ENCODE measurements at regions not wholly inside any gene's neighbourhood (a gene's known extent, or its start where the extent isn't known, plus 50 kb on each side); places are given as distances from the start of the nearest gene placed in this dataset.

- Histone ChIP-seq H2AK5ac (ENCODE audit: low read length, severe bottlenecking) (no peak overlapping the region), H3K9ac (ENCODE audit: low read length) (no peak overlapping the region), H4K8ac (ENCODE audit: low read length) (no peak overlapping the region), H4K91ac (ENCODE audit: low read length) (no peak overlapping the region), H3K27ac (ENCODE audit: low read length, poor library complexity, severe bottlenecking) (no peak overlapping the region), H3K4me1 (ENCODE audit: control insufficient read depth, insufficient read depth, low read depth, low read length) (no peaks in the 10 kb centered on the region), H2AFZ (ENCODE audit: low read depth, low read length) (no peak overlapping the region), H3K36me3 (ENCODE audit: control insufficient read depth in 1 of 2, insufficient read depth in 2 of 2, low read depth in 1 of 2, low read length in 2 of 2) (no peaks in the 10 kb centered on the region), H3K23ac (ENCODE audit: low read length in 2 of 2) (no peak overlapping the region), H3K14ac (ENCODE audit: low read length in 2 of 2) (no peak overlapping the region), H3K4ac (ENCODE audit: low read depth in 1 of 2, low read length in 2 of 2) (no peak overlapping the region), H3K79me1 (replicated peaks; ENCODE audit: low read length, poor library complexity, severe bottlenecking) (no peaks in the 10 kb centered on the region), H3K27me3 (ENCODE audit: control insufficient read depth in 1 of 2, insufficient read depth in 1 of 2, low read length in 2 of 2) (peaks cover 0 to 13% of the 10 kb centered on the region in 2 experiments), H2BK15ac (ENCODE audit: low read depth, poor library complexity, severe bottlenecking) (no peak overlapping the region), H3K18ac (ENCODE audit: low read depth in 1 of 2, low read length in 2 of 2) (no peak overlapping the region), H2BK120ac (ENCODE audit: low read depth, low read length) (no peak overlapping the region), H3K9me3 (ENCODE audit: control insufficient read depth, low read length) (no peaks in the 10 kb centered on the region), H2BK5ac (ENCODE audit: low read depth, low read length, poor library complexity, severe bottlenecking) (no peak overlapping the region), H3K4me3 (ENCODE audit: insufficient read depth in 1 of 2, low read depth in 1 of 2, low read length in 2 of 2) (no peak overlapping the region), H2BK12ac (ENCODE audit: low read length in 2 of 2) (no peak overlapping the region), H3K4me2 (ENCODE audit: low read length, poor library complexity, severe bottlenecking) (no peak overlapping the region)
- 96% methylated on average over 2 of the region's 2 CpGs for WGBS
- no peak for DNase-seq
These were observed 131.2 kb upstream of the MKI67 start for GRCh38 chr10:128257428-128257827.

DNA sequence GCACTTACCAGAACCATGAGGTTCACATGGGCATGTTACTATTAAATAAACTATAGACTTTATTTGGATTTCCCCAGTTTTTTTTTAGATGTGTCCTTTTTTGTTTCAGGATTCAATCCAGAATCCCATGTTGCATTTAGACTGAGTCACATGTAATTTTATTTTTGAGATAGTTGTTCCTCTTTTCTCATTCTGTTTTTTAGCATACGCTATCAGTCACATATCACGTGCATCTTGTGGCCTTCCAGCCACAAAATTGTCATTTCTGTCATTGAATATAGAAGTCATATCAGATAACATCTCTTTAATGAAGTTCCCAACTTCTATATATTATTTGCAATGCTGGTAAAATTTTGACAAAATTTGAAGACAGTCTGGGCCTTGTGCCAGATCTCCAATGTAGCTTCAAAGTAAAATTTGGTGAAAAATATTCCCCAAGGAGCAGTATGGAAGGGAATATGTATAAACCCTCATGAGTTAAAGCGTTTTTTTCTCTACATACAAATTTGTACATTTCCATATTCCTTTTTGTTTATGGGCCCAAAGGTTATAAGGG is 132.3 kb upstream of the MKI67 start:
- no peak overlapping the region for H2AK5ac ChIP-seq (ENCODE audit: low read length, severe bottlenecking)
- H3K4ac ChIP-seq (ENCODE audit: low read depth in 1 of 2, low read length in 2 of 2) = no peak overlapping the region
- no peak overlapping the region for H3K9ac ChIP-seq (ENCODE audit: low read length)
- H2BK5ac ChIP-seq (ENCODE audit: low read depth, low read length, poor library complexity, severe bottlenecking) = no peak overlapping the region
- no peak overlapping the region for H2BK120ac ChIP-seq (ENCODE audit: low read depth, low read length)
- no CpG with 5 or more reads among the region's 3 CpGs for WGBS
- no peak overlapping the region for H2BK12ac ChIP-seq (ENCODE audit: low read length in 2 of 2)
- H3K27ac ChIP-seq (ENCODE audit: low read length, poor library complexity, severe bottlenecking) = no peak overlapping the region
- H3K14ac ChIP-seq (ENCODE audit: low read length in 2 of 2) = no peak overlapping the region
- no peak overlapping the region for H3K23ac ChIP-seq (ENCODE audit: low read length in 2 of 2)
- H2BK15ac ChIP-seq (ENCODE audit: low read depth, poor library complexity, severe bottlenecking) = no peak overlapping the region
- no peaks in the 10 kb centered on the region for H3K36me3 ChIP-seq (ENCODE audit: control insufficient read depth in 1 of 2, insufficient read depth in 2 of 2, low read depth in 1 of 2, low read length in 2 of 2)
- H3K4me2 ChIP-seq (ENCODE audit: low read length, poor library complexity, severe bottlenecking) = no peak overlapping the region
- H4K91ac ChIP-seq (ENCODE audit: low read length) = no peak overlapping the region
- no peak overlapping the region for H2AFZ ChIP-seq (ENCODE audit: low read depth, low read length)
- H3K79me1 ChIP-seq (replicated peaks; ENCODE audit: low read length, poor library complexity, severe bottlenecking) = no peaks in the 10 kb centered on the region
- DNase-seq = no peak
- H3K4me3 ChIP-seq (ENCODE audit: insufficient read depth in 1 of 2, low read depth in 1 of 2, low read length in 2 of 2) = no peak overlapping the region
- H4K8ac ChIP-seq (ENCODE audit: low read length) = no peak overlapping the region
- no peaks in the 10 kb centered on the region for H3K4me1 ChIP-seq (ENCODE audit: control insufficient read depth, insufficient read depth, low read depth, low read length)
- peaks cover 3 to 23% of the 10 kb centered on the region in 2 experiments for H3K27me3 ChIP-seq (ENCODE audit: control insufficient read depth in 1 of 2, insufficient read depth in 1 of 2, low read length in 2 of 2)
- no peaks in the 10 kb centered on the region for H3K9me3 ChIP-seq (ENCODE audit: control insufficient read depth, low read length)
- H3K18ac ChIP-seq (ENCODE audit: low read depth in 1 of 2, low read length in 2 of 2) = no peak overlapping the region

DNA sequence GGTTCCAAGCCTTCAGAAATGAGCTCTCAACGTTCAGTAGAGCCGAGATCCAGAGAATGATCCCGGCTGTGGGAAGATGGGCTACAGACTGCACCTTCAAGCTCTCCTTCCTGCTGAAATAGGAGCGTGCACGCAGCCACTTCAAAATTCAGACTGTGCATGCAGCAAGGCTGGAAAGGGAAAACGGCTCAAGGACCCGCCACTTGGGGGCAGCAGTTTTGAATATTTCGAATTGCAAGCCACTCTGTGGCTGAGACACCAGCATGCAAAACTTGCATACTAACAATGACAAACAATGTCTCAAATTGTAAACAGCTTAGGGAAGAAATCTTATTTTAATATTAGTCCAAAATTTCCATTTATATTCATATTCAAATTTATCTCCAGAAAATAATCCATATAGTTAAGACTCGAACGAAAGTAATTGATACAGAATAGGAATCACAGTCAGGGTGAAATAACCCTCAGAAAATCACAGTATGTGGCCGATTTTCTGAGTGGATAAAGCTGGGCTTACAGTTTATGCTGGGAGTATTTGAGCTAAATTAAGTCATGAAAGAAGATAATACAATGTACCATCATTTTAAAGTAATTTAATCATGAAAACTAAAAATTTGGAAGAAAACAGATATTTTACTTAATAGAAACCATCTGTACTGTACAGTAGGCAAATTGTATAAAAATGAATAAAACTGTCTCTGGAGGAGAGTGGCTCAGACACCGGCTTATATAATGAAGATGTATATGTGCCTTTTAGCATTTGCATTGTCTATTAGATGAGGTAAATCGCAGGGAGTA is 137.9 kb upstream of the MKI67 start:
- Histone ChIP-seq H3K23ac (ENCODE audit: low read length in 2 of 2) (no peak overlapping the region), H2BK5ac (ENCODE audit: low read depth, low read length, poor library complexity, severe bottlenecking) (no peak overlapping the region)
- peak; percentile 38 for DNase-seq

GRCh38 chr10:128265596-128265995 is 139.4 kb upstream of the MKI67 start:
- no peak overlapping the region for H3K4ac ChIP-seq (ENCODE audit: low read depth in 1 of 2, low read length in 2 of 2)
- WGBS = 89% methylated on average over 22 of the region's 32 CpGs
- no peak overlapping the region for H2BK15ac ChIP-seq (ENCODE audit: low read depth, poor library complexity, severe bottlenecking)
- no peak overlapping the region for H2BK120ac ChIP-seq (ENCODE audit: low read depth, low read length)
- no peaks in the 10 kb centered on the region for H3K36me3 ChIP-seq (ENCODE audit: control insufficient read depth in 1 of 2, insufficient read depth in 2 of 2, low read depth in 1 of 2, low read length in 2 of 2)
- no peaks in the 10 kb centered on the region for H3K4me1 ChIP-seq (ENCODE audit: control insufficient read depth, insufficient read depth, low read depth, low read length)
- no peaks in the 10 kb centered on the region for H3K9me3 ChIP-seq (ENCODE audit: control insufficient read depth, low read length)
- H2BK12ac ChIP-seq (ENCODE audit: low read length in 2 of 2) = no peak overlapping the region
- no peak overlapping the region for H2AFZ ChIP-seq (ENCODE audit: low read depth, low read length)
- no peak overlapping the region for H2BK5ac ChIP-seq (ENCODE audit: low read depth, low read length, poor library complexity, severe bottlenecking)
- H3K23ac ChIP-seq (ENCODE audit: low read length in 2 of 2) = no peak overlapping the region
- no peak overlapping the region for H4K91ac ChIP-seq (ENCODE audit: low read length)
- no peak overlapping the region for H3K18ac ChIP-seq (ENCODE audit: low read depth in 1 of 2, low read length in 2 of 2)
- no peak for DNase-seq
- H3K14ac ChIP-seq (ENCODE audit: low read length in 2 of 2) = no peak overlapping the region
- no peak overlapping the region for H2AK5ac ChIP-seq (ENCODE audit: low read length, severe bottlenecking)
- H3K4me2 ChIP-seq (ENCODE audit: low read length, poor library complexity, severe bottlenecking) = no peak overlapping the region
- H3K79me1 ChIP-seq (replicated peaks; ENCODE audit: low read length, poor library complexity, severe bottlenecking) = no peaks in the 10 kb centered on the region
- peaks cover 3 to 63% of the 10 kb centered on the region in 2 experiments for H3K27me3 ChIP-seq (ENCODE audit: control insufficient read depth in 1 of 2, insufficient read depth in 1 of 2, low read length in 2 of 2)
- no peak overlapping the region for H3K9ac ChIP-seq (ENCODE audit: low read length)
- H4K8ac ChIP-seq (ENCODE audit: low read length) = no peak overlapping the region
- H3K4me3 ChIP-seq (ENCODE audit: insufficient read depth in 1 of 2, low read depth in 1 of 2, low read length in 2 of 2) = no peak overlapping the region
- H3K27ac ChIP-seq (ENCODE audit: low read length, poor library complexity, severe bottlenecking) = no peak overlapping the region

More for the DNA sequence above, 137.9 kb upstream of the MKI67 start:
- no peak overlapping the region for H4K8ac ChIP-seq (ENCODE audit: low read length)
- no peak overlapping the region for H3K9ac ChIP-seq (ENCODE audit: low read length)
- H2AK5ac ChIP-seq (ENCODE audit: low read length, severe bottlenecking) = no peak overlapping the region
- no peak overlapping the region for H2BK120ac ChIP-seq (ENCODE audit: low read depth, low read length)
- no peak overlapping the region for H3K4me3 ChIP-seq (ENCODE audit: insufficient read depth in 1 of 2, low read depth in 1 of 2, low read length in 2 of 2)
- no peak overlapping the region for H2AFZ ChIP-seq (ENCODE audit: low read depth, low read length)
- no peak overlapping the region for H4K91ac ChIP-seq (ENCODE audit: low read length)
- no peak overlapping the region for H2BK12ac ChIP-seq (ENCODE audit: low read length in 2 of 2)
- H3K4me1 ChIP-seq (ENCODE audit: control insufficient read depth, insufficient read depth, low read depth, low read length) = no peaks in the 10 kb centered on the region
- H3K27ac ChIP-seq (ENCODE audit: low read length, poor library complexity, severe bottlenecking) = no peak overlapping the region
- H3K14ac ChIP-seq (ENCODE audit: low read length in 2 of 2) = no peak overlapping the region
- WGBS = 42% methylated on average over 11 of the region's 13 CpGs
- no peak overlapping the region for H3K4ac ChIP-seq (ENCODE audit: low read depth in 1 of 2, low read length in 2 of 2)
- H3K27me3 ChIP-seq (ENCODE audit: control insufficient read depth in 1 of 2, insufficient read depth in 1 of 2, low read length in 2 of 2) = peaks cover 3 to 54% of the 10 kb centered on the region in 2 experiments
- H3K9me3 ChIP-seq (ENCODE audit: control insufficient read depth, low read length) = no peaks in the 10 kb centered on the region
- no peaks in the 10 kb centered on the region for H3K79me1 ChIP-seq (replicated peaks; ENCODE audit: low read length, poor library complexity, severe bottlenecking)
- H3K4me2 ChIP-seq (ENCODE audit: low read length, poor library complexity, severe bottlenecking) = no peak overlapping the region
- H3K36me3 ChIP-seq (ENCODE audit: control insufficient read depth in 1 of 2, insufficient read depth in 2 of 2, low read depth in 1 of 2, low read length in 2 of 2) = no peaks in the 10 kb centered on the region
- H2BK15ac ChIP-seq (ENCODE audit: low read depth, poor library complexity, severe bottlenecking) = no peak overlapping the region
- H3K18ac ChIP-seq (ENCODE audit: low read depth in 1 of 2, low read length in 2 of 2) = no peak overlapping the region

All from mesenchymal stem cell (in vitro differentiated cells and primary cell).